Renal pelvis (tissue), 1 donor: ENCODE measurements at regions not wholly inside any gene's neighbourhood (a gene's known extent, or its start where the extent isn't known, plus 50 kb on each side); places are given as distances from the start of the nearest gene placed in this dataset.
"Not testable (repeated sequence)": the region's sequence is repeated elsewhere in the genome, so short reads cannot be mapped to it uniquely, and the experiment has no call there.

Source experiments
- DNase-seq: peaks from one replicate; pipeline ENCODE4 v3.0.0-alpha.2; 2013

DNA sequence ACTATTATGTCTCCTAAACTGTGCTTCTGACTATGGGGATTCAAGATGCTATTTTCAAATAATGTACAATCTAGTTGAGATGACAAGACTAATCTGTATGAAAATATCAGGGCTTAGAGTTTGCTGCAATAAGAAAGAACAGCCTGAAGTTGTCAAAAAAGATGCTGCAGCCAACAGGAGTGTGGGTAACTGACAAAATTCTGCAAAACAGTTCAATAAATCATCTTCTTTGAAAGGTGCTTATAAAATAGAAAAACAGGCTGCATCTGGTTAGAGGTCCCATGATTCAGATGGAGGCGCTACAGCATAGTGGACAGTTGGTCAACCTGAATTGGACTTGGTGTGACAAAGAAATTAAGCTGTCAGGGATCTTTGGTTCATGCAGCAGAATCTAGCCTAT is 511.0 kb downstream of the XPNPEP1 start:
- no peak for DNase-seq

DNA sequence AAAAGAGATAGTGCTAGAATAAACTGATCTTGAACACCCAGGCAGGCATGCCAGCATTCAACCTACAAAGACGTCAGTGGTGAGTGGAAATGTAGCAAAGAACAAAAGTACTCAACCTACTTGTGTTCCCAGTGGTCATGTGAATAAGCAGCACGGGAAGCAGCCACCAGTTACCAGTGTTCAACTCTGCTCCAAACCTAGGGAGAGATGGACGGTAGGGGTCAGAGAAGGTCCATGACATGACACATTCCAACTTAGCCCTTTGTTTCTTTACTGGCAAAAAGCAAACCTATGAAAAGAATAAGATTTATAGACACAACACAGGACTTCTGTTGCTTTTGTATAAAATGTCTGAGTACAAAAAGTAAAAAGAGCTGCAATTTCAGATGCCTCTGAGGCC is 511.4 kb downstream of the XPNPEP1 start:
- peak; percentile 46 for DNase-seq

DNA sequence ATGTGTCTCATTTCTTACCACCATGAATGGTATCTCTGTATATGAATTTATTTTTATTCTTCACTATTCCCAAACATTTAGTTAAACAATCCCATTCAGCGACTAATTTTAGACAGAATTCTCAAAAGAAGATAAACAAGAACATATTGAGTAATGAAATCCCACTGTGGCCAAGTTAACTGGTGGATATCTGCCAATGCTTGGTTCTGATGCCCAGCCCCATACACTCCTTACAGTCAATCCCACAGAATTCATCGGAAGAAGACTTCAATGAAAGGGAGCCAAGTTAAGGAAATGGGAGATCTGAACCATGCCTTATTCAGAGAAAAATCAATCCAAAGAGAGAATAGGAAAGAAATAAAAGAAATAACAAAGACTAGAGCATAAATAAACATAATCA is 518.0 kb downstream of the XPNPEP1 start:
- DNase-seq, result no peak

- no peak for DNase-seq
These were observed 519.8 kb downstream of the XPNPEP1 start for GRCh38 chr10:109403551-109403950.

DNA sequence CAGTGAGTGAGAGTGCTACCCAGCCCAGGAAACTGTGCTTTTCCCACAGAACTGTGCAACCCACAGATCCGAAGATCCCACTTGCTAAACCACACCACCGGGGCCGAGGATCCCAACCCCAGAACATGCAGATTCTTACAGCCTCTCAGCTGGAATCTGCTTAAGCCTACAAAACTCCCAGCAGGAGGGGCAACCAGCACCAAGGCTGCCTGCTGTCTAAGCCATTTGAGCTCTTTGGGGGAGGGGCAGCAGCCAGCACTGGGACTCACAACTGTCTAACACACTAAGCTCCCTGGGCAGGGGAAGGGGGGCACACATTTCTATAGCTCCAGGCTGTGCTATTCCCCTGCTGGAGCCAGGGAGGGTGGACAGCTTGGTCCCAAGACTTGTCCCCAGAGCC is 529.9 kb downstream of the XPNPEP1 start:
- no peak for DNase-seq

DNA sequence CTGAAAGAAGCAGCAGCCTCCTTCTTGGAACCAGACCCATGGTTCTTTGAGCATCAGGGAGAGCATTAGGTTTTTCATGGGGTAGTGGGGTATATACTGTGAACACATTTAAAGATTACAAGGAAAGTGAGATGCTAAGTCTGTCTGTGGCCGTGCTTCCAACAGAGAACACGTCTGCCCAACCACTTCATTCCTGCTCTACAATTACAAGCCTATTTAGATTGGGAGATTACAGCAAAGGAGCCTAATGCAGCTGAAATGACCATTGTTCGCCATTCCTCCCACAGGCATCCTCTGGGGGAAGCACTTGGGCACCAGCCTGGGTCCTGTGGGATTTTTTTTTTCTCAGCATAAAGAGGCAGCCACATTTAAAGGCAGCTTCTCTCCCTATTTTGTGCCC is 536.4 kb downstream of the XPNPEP1 start:
- no peak for DNase-seq

GRCh38 chr10:109386101-109386500 is 537.2 kb downstream of the XPNPEP1 start:
- no peak for DNase-seq

GRCh38 chr10:109379186-109379585 is 544.1 kb downstream of the XPNPEP1 start:
- DNase-seq, result no peak

- no peak for DNase-seq
These were observed 549.1 kb downstream of the XPNPEP1 start for GRCh38 chr10:109374215-109374614.

- no peak for DNase-seq
These were observed 564.0 kb downstream of the XPNPEP1 start for GRCh38 chr10:109359316-109359715.

- peak; percentile 15 for DNase-seq
These were observed 565.0 kb downstream of the XPNPEP1 start for GRCh38 chr10:109358325-109358724.

GRCh38 chr10:109348324-109348723 is 575.0 kb downstream of the XPNPEP1 start:
- DNase-seq, result no peak

- DNase-seq, result no peak
These were observed 580.0 kb downstream of the XPNPEP1 start for GRCh38 chr10:109343293-109343692.

GRCh38 chr10:109341986-109342385 is 581.3 kb downstream of the XPNPEP1 start:
- no peak for DNase-seq

DNA sequence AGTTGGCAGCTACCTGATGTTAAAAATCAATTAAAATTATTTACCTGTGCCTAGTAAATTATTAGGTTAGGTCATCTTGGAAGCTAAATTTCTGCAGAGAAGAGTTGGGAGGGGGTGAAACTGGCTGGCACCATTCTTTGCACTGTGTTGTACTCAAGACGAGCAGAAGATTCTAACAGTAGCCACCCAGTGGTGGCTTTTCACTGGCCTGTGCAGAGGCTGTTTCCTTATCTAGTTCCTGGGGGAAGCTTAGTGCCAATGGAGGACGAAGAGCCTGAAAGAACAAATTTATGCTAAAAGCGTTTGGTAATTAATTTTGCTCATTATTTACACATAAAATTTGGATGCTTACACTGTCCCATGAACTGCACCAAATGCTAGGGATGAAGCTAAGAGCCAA is 595.3 kb downstream of the XPNPEP1 start:
- no peak for DNase-seq

GRCh38 chr10:109327266-109327665 is 596.0 kb downstream of the XPNPEP1 start:
- no peak for DNase-seq

DNA sequence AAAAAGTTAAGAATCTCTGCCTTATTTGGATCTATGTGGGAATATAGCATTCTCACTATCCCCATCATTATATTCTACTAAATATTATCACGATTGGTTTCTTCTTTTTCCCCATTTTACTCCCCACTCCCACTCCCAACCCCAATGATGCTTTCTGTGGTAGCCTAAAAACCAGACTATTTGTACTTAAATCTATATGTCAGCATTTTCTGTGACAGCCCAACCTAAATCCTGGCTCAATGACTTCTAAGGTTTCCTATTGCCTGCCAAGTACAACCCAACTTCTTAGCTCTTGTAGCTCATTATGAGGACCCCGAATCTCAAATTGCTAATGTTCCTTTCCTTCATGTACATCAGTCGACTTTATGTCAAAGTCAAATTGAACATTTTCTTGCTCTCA is 598.6 kb downstream of the XPNPEP1 start:
- no peak for DNase-seq

DNA sequence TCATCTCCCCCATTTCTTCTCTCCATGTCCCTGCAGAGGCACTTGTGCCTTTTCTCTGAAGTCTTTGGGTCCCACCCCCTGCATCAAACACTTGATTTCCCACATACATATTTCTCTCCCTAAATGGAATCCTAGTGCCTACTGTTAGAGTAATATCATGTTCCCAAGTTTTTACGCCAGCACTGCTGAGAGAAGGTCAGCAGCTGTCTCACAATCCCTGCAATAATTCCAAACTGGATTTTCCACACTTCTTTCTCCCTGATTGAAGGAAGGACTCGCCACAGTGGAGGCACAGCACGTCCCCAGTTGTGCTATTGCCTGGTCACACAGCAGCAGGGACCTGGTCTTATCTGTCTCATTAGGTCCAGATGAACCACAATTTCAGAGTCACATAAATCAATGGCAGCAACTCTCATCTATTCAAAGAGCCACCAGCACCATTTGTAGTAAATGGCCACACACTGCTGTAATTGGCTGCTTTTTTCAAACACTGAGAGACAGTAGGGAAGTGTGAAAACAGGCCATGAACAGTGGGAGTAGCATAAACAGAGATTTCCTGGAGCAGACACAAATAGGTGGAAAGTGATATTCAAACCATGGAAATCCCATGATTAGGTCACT is 605.5 kb downstream of the XPNPEP1 start:
- no peak for DNase-seq

- not testable (repeated sequence) for DNase-seq
These were observed 609.3 kb downstream of the XPNPEP1 start for GRCh38 chr10:109314016-109314415.

- DNase-seq, result not testable (repeated sequence)
These were observed 610.8 kb downstream of the XPNPEP1 start for GRCh38 chr10:109312555-109312954.

DNA sequence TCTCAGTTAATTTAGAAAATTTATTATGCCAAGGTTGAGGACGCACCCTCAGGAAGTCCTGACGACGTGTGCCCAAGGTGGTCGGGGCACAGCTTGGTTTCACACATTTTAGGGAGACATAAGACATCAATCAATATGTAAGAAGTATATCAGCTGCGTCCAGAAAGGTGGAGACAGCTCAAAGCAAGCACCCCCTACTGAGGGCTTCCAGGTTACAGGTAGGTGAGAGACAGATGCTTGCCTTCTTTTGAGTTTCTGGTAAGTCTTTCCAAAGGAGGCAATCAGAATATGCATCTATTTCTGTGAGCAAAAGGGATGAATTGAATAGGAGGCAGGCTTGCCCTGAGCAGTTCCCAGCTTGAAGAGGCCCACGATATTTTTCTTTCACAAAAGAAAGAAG is 614.3 kb downstream of the XPNPEP1 start:
- DNase-seq, result no peak

- DNase-seq, result not testable (repeated sequence)
These were observed 616.2 kb downstream of the XPNPEP1 start for GRCh38 chr10:109307102-109307501.

DNA sequence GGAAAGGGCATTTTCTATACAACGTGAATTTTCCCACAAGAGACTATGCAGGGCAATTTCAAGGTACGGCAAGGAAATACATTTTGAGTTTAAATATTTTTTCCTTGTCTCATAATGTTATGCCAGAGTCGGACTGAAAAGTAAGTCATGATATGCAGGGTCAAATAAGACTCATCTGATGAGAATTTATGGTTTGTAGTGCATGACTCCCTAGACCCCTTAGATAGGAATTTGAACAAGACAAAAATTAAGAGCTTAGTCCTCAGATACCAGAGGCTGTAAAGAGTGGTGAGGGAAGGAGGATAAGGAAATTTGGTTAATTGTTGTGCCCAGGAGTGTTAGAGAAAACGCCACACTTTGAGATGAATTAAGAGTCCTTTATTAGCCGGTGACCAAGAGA is 616.6 kb downstream of the XPNPEP1 start:
- DNase-seq, result no peak

DNA sequence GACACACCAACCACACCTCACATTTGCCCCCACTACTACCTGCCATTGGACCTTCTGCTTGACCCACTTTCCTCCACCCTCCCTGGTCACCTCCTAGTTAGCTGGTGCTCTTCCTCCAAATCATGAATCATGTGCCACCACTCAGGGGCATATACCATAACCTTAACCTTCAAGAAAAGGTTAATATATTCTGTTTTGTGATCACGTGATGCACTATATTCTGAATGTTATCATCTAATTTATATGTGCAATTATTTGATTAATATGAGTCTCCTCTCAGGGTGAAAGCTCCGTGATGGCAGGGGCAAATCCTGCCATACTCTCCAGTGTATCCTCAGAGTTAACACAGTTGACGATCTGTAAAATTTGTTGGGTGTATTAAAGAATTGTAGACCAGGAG is 635.5 kb downstream of the XPNPEP1 start:
- no peak for DNase-seq

DNA sequence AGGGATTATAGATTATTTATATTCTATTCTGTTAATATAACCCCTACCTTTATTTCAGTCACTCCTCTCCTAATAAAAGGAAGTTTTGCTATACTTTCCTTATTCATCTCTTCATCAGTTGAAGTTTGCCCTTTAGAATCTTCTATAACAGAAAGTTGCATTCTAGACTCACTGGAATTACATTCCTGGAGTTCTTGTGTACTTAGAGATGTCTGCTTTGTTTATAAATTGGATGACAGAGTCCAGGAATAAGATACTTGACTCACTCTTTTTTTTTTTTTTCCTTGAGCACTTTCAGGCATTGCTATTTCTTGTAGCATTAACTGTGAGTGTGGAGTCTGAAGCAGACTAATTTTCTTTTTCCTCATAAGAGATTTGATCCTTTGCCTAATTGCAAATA is 640.8 kb downstream of the XPNPEP1 start:
- DNase-seq, result no peak
